ENCODE measurements at regions not wholly inside any gene's neighbourhood (a gene's known extent, or its start where the extent isn't known, plus 50 kb on each side); places are given as distances from the start of the nearest gene placed in this dataset.

DNA sequence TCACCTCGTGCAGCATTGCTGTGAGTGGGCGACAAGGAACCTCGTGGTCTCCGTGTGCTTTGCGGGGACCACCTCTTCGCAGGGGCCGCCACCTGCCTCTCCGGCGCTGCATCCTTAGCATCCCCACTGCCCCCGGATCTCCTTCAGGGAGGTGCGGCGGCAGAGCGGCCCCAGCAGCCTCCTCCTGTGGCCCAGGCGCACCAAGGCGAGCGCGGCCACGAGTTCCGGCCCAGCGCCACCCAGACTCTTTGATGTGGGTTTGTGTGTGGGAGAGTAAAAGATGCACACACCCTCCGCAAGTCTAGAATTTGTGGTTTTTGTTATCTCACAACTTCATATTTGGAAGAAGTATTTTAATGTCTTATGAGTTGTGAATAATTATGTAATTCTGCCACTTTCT lies 118.8 kb upstream of the DIO3 start:
- H3K27ac ChIP-seq (ENCODE audit: low read depth, low read length), result no peak overlapping the region
- TF ChIP-seq EZH2phosphoT487 (conservative IDR thresholded peaks at IDR 0.05; ENCODE audit: low read length), result no peak
- TF ChIP-seq, protein P1, sequence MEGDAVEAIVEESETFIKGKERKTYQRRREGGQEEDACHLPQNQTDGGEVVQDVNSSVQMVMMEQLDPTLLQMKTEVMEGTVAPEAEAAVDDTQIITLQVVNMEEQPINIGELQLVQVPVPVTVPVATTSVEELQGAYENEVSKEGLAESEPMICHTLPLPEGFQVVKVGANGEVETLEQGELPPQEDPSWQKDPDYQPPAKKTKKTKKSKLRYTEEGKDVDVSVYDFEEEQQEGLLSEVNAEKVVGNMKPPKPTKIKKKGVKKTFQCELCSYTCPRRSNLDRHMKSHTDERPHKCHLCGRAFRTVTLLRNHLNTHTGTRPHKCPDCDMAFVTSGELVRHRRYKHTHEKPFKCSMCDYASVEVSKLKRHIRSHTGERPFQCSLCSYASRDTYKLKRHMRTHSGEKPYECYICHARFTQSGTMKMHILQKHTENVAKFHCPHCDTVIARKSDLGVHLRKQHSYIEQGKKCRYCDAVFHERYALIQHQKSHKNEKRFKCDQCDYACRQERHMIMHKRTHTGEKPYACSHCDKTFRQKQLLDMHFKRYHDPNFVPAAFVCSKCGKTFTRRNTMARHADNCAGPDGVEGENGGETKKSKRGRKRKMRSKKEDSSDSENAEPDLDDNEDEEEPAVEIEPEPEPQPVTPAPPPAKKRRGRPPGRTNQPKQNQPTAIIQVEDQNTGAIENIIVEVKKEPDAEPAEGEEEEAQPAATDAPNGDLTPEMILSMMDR (IDR thresholded peaks at IDR 0.05; ENCODE audit: insufficient read depth, low read length, poor library complexity, severe bottlenecking), result no peak
- H3K79me2 ChIP-seq (ENCODE audit: insufficient read depth, low read length), result no peaks in the 10 kb centered on the region
- H2AFZ ChIP-seq (ENCODE audit: low read depth, low read length, severe bottlenecking), result no peak overlapping the region
- H3F3A ChIP-seq (ENCODE audit: insufficient read depth), result no peaks in the 10 kb centered on the region
- H4K20me1 ChIP-seq (ENCODE audit: low read depth, low read length), result no peaks in the 10 kb centered on the region
- H3K36me3 ChIP-seq (ENCODE audit: low read length), result no peaks in the 10 kb centered on the region
- H3K4me3 ChIP-seq (ENCODE audit: insufficient read depth, low read length, poor library complexity, severe bottlenecking), result no peak overlapping the region
- H3K4me2 ChIP-seq (ENCODE audit: low read depth, low read length, poor library complexity, severe bottlenecking), result no peak overlapping the region
- no peaks in the 10 kb centered on the region for H3K9me2 ChIP-seq (replicated peaks; ENCODE audit: insufficient read depth, low read length)
- H3K27me3 ChIP-seq (ENCODE audit: low read length), result no peaks in the 10 kb centered on the region
- no peak overlapping the region for H3K9ac ChIP-seq (ENCODE audit: low read length)
- no peaks in the 10 kb centered on the region for H3K9me3 ChIP-seq (ENCODE audit: insufficient read depth, low read length)

DNA sequence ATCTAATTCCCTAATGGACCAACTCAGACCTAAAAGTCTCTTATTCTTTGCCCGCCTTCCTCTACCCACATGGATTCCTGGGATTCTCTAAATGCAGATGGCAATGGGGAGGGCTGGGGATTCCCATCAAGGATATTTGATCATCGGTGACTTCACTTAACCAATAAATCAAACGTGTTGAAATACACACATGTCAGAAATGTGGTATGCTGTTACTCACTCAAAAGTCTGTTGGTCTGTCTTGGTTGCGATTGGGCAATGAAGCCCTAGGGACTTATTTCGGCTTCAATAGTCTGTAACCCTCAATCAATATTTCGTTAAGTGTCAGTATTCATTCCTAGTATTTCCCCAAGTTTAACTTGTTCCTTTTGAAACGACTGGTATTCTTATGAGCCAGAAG lies 117.2 kb upstream of the DIO3 start:
- Histone ChIP-seq H3K79me2 (ENCODE audit: insufficient read depth, low read length) (no peaks in the 10 kb centered on the region), H3K9me3 (ENCODE audit: insufficient read depth, low read length) (no peaks in the 10 kb centered on the region), H3K9ac (ENCODE audit: low read length) (no peak overlapping the region), H2AFZ (ENCODE audit: low read depth, low read length, severe bottlenecking) (no peak overlapping the region), H4K20me1 (ENCODE audit: low read depth, low read length) (no peaks in the 10 kb centered on the region), H3K4me3 (ENCODE audit: insufficient read depth, low read length, poor library complexity, severe bottlenecking) (no peak overlapping the region), H3K27ac (ENCODE audit: low read depth, low read length) (no peak overlapping the region), H3K9me2 (replicated peaks; ENCODE audit: insufficient read depth, low read length) (no peaks in the 10 kb centered on the region), H3F3A (ENCODE audit: insufficient read depth) (no peaks in the 10 kb centered on the region), H3K27me3 (ENCODE audit: low read length) (no peaks in the 10 kb centered on the region), H3K36me3 (ENCODE audit: low read length) (no peaks in the 10 kb centered on the region), H3K4me2 (ENCODE audit: low read depth, low read length, poor library complexity, severe bottlenecking) (no peak overlapping the region)
- TF ChIP-seq EZH2phosphoT487 (conservative IDR thresholded peaks at IDR 0.05; ENCODE audit: low read length), result no peak
- TF ChIP-seq, protein P1 (IDR thresholded peaks at IDR 0.05; ENCODE audit: insufficient read depth, low read length, poor library complexity, severe bottlenecking), result no peak

DNA sequence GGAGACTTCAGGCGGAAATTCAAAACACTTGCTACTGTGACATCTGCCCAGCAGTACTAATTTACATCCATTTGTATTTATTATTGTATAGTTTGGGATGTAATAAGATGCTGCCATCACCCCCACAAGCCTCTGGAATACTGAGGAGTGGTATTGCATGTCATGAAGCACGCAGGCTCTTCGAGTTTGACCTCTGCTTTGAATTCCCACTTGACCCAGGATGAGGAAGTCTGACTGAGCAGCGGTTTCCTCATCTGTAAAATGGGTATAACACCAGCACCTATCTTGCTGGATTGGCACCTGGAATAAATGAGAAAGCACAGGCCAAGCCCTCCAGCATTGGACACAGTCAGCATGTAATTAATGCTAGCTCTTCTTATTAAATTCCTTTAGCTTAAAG lies 116.0 kb upstream of the DIO3 start:
- Histone ChIP-seq H3K27ac (ENCODE audit: low read depth, low read length) (no peak overlapping the region), H2AFZ (ENCODE audit: low read depth, low read length, severe bottlenecking) (no peak overlapping the region), H3K79me2 (ENCODE audit: insufficient read depth, low read length) (no peaks in the 10 kb centered on the region), H3K9me3 (ENCODE audit: insufficient read depth, low read length) (no peaks in the 10 kb centered on the region), H4K20me1 (ENCODE audit: low read depth, low read length) (no peaks in the 10 kb centered on the region), H3K27me3 (ENCODE audit: low read length) (no peaks in the 10 kb centered on the region), H3K9me2 (replicated peaks; ENCODE audit: insufficient read depth, low read length) (no peaks in the 10 kb centered on the region), H3K4me2 (ENCODE audit: low read depth, low read length, poor library complexity, severe bottlenecking) (no peak overlapping the region), H3K9ac (ENCODE audit: low read length) (no peak overlapping the region), H3F3A (ENCODE audit: insufficient read depth) (no peaks in the 10 kb centered on the region), H3K36me3 (ENCODE audit: low read length) (no peaks in the 10 kb centered on the region), H3K4me3 (ENCODE audit: insufficient read depth, low read length, poor library complexity, severe bottlenecking) (no peak overlapping the region)
- TF ChIP-seq EZH2phosphoT487 (conservative IDR thresholded peaks at IDR 0.05; ENCODE audit: low read length), result no peak
- TF ChIP-seq, protein P1 (IDR thresholded peaks at IDR 0.05; ENCODE audit: insufficient read depth, low read length, poor library complexity, severe bottlenecking), result no peak
